ENCODE measurements at regions not wholly inside any gene's neighbourhood (a gene's known extent, or its start where the extent isn't known, plus 50 kb on each side); places are given as distances from the start of the nearest gene placed in this dataset.

DNA sequence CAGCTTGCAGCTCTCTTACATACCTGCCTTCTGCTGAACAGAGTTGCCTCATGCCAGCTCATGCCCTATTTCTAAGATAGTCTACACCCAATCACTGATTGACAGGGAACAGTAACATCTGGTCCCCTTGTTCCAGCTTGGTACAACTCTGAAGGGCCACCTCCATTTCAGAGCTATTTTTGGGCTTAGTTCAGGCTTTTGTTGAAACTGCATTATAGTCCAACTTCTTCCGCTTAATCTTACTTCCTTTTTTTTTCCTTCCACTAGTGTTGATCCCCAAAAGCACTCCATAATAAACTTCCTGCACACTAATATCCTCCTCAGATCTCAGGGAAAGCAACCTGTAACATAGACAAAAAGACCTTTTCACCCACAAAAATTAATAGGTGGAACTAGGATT, 65.7 kb upstream of the TNFRSF21 start:
- intact Hi-C loops (cut with micrococcal nuclease; ENCODE audit: unreplicated experiment), result no loop called here
- 27% methylated on average over 1 of the region's 1 CpG for WGBS (ENCODE audit: low lambda C conversion rate)
- Histone ChIP-seq H3K4me3 (replicated peaks in 1 of 3; ENCODE audit: insufficient read depth in 1 of 3, low read depth in 2 of 3, low read length in 3 of 3) (no peak overlapping the region), H3K27ac (ENCODE audit: extremely low read length, insufficient read depth, low read length) (no peak overlapping the region), H3K9me3 (ENCODE audit: low read length) (no peaks in the 10 kb centered on the region), H4K20me1 (ENCODE audit: insufficient read depth, low read length) (no peaks in the 10 kb centered on the region), H3K27me3 (ENCODE audit: control insufficient read depth in 1 of 2, insufficient read depth in 2 of 2, low read length in 2 of 2) (peaks cover 0 to 20% of the 10 kb centered on the region in 2 experiments; a peak in 2 of 5 replicates), H3K79me2 (ENCODE audit: insufficient read depth, low read length) (no peaks in the 10 kb centered on the region), H3K36me3 (replicated peaks in 1 of 2; ENCODE audit: control insufficient read depth in 1 of 2, insufficient read depth in 2 of 2, low read length in 2 of 2) (no peaks in the 10 kb centered on the region), H2AFZ (ENCODE audit: low read length) (no peak overlapping the region), H3K4me2 (ENCODE audit: low read depth, low read length) (no peak overlapping the region), H3K4me1 (ENCODE audit: insufficient read depth, low read length) (peaks cover 4% of the 10 kb centered on the region; the same call in 1 of the 2 replicates), H3K9ac (ENCODE audit: insufficient read depth, low read depth, low read length) (no peak overlapping the region)
- CTCF ChIA-PET (ENCODE audit: low intra/inter-chr PET ratio, low total read pairs), result no interaction called here
- POLR2A ChIA-PET, result no interaction called here
- no TSS peak for BruUV-seq (replicated peaks)
- FAIRE-seq, result no peak
- TF ChIP-seq FOXM1 (CRISPR knock-in tag; IDR thresholded peaks at IDR 0.05) (no peak), SKIL (CRISPR knock-in tag; IDR thresholded peaks at IDR 0.05; ENCODE audit: borderline replicate concordance) (no peak), ATM (IDR thresholded peaks at IDR 0.05; ENCODE audit: borderline replicate concordance) (no peak), ZNF773 (CRISPR knock-in tag; IDR thresholded peaks at IDR 0.05; ENCODE audit: borderline replicate concordance) (no peak)
- no peak for DNase-seq (ENCODE audit: low spot score)
- in situ Hi-C loops (cut with HindIII; ENCODE audit: extremely low pct_ligation_motif_present, low pct_unique_long_range_greater_than_20kb), result no loop called here
- ATAC-seq, result no peak

DNA sequence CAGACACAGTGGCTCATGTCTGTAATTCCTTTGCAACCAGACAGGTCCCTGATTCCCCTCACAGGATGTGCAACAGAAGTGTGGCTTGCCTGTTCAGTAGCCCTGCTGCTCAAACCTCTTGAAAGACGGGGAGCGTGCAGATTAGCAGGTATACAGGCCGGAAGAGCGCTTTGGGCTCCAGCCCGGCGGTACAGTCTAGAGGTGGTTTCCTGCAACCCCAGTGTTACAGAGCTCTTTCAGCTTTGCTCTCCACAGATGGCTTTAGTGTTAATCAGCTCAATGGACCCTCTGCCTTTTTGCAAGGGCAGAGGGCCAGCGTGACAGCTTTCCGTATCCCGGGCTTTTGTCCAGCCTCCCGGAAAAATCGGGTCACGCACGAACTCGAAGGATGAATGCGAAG, 67.2 kb upstream of the TNFRSF21 start:
- peak; percentile 37; the same call in 2 of the 3 replicates for ATAC-seq
- Histone ChIP-seq H3K9ac (ENCODE audit: insufficient read depth, low read depth, low read length) (no peak overlapping the region), H3K79me2 (ENCODE audit: insufficient read depth, low read length) (no peaks in the 10 kb centered on the region), H3K36me3 (replicated peaks in 1 of 2; ENCODE audit: control insufficient read depth in 1 of 2, insufficient read depth in 2 of 2, low read length in 2 of 2) (no peaks in the 10 kb centered on the region), H3K4me2 (ENCODE audit: low read depth, low read length) (no peak overlapping the region), H3K4me1 (ENCODE audit: insufficient read depth, low read length) (peaks cover 4% of the 10 kb centered on the region; the same call in 1 of the 2 replicates), H4K20me1 (ENCODE audit: insufficient read depth, low read length) (no peaks in the 10 kb centered on the region), H3K4me3 (replicated peaks in 1 of 3; ENCODE audit: insufficient read depth in 1 of 3, low read depth in 2 of 3, low read length in 3 of 3) (no peak overlapping the region), H3K27ac (ENCODE audit: extremely low read length, insufficient read depth, low read length) (no peak overlapping the region), H3K9me3 (ENCODE audit: low read length) (no peaks in the 10 kb centered on the region), H3K27me3 (ENCODE audit: control insufficient read depth in 1 of 2, insufficient read depth in 2 of 2, low read length in 2 of 2) (peaks cover 0 to 24% of the 10 kb centered on the region in 2 experiments; a peak in 2 of 5 replicates), H2AFZ (ENCODE audit: low read length) (no peak overlapping the region)
- DNase-seq (ENCODE audit: low spot score), result no peak
- intact Hi-C loops (cut with micrococcal nuclease; ENCODE audit: unreplicated experiment) (no loop called here), in situ Hi-C loops (cut with HindIII; ENCODE audit: extremely low pct_ligation_motif_present, low pct_unique_long_range_greater_than_20kb) (no loop called here)
- FAIRE-seq, result no peak
- ChIA-PET POLR2A (no interaction called here), CTCF (ENCODE audit: low intra/inter-chr PET ratio, low total read pairs) (no interaction called here)
- WGBS (ENCODE audit: low lambda C conversion rate), result 81% methylated on average over 15 of the region's 15 CpGs
- no TSS peak for BruUV-seq (replicated peaks)
- no peak for TF ChIP-seq CAMTA2 (CRISPR knock-in tag; IDR thresholded peaks at IDR 0.05; ENCODE audit: borderline replicate concordance)
- no peak for TF ChIP-seq ZNF652 (CRISPR knock-in tag; IDR thresholded peaks at IDR 0.05; ENCODE audit: borderline replicate concordance, low read depth)
- TF ChIP-seq DNMT3B (CRISPR knock-in tag; conservative IDR thresholded peaks at IDR 0.05), result no peak
- no peak for TF ChIP-seq E2F2 (CRISPR knock-in tag; IDR thresholded peaks at IDR 0.05; ENCODE audit: borderline replicate concordance)
- TF ChIP-seq ZNF558 (CRISPR knock-in tag; IDR thresholded peaks at IDR 0.05; ENCODE audit: borderline replicate concordance), result no peak
- TF ChIP-seq ELF3 (CRISPR knock-in tag; IDR thresholded peaks at IDR 0.05), result no peak
- no peak for TF ChIP-seq ZNF672 (CRISPR knock-in tag; IDR thresholded peaks at IDR 0.05)
- TF ChIP-seq MBNL3 (CRISPR knock-in tag; conservative IDR thresholded peaks at IDR 0.05), result no peak
- TF ChIP-seq ZBTB49 (CRISPR knock-in tag; IDR thresholded peaks at IDR 0.05; ENCODE audit: borderline replicate concordance), result no peak
- TF ChIP-seq ZNF562 (CRISPR knock-in tag; IDR thresholded peaks at IDR 0.05; ENCODE audit: borderline replicate concordance), result no peak
- no peak for TF ChIP-seq SIN3B (IDR thresholded peaks at IDR 0.05; ENCODE audit: low read length)

All from HepG2 (cell line).